Smooth muscle cell (in vitro differentiated cells): ENCODE measurements at regions not wholly inside any gene's neighbourhood (a gene's known extent, or its start where the extent isn't known, plus 50 kb on each side); places are given as distances from the start of the nearest gene placed in this dataset.
"Not testable (repeated sequence)": the region's sequence is repeated elsewhere in the genome, so short reads cannot be mapped to it uniquely, and the experiment has no call there.

Source experiments
- DNase-seq: peaks from one replicate; lab custom pipeline; 2025; ENCODE audit not compliant: unreplicated experiment; lab: John Stamatoyannopoulos, UW
- H2AFZ ChIP-seq: fragments of 200-600 bp; sonication (generic); 2 replicates; pipeline ENCODE4 v1.6.0; 2016; ENCODE audit warnings: antibody characterized with exemption, low read depth, mild to moderate bottlenecking
- H3F3A ChIP-seq: fragments of 200-600 bp; sonication (generic); 2 replicates; pipeline ENCODE4 v1.6.0; 2017; ENCODE audit warnings: antibody characterized with exemption, low read depth
- H3K27ac ChIP-seq: fragments of 200-600 bp; sonication (generic); 2 replicates; pipeline ENCODE4 v1.5.1; 2016; ENCODE audit warnings: low read depth, mild to moderate bottlenecking
- H3K27me3 ChIP-seq: fragments of 200-600 bp; sonication (generic); 2 replicates; pipeline ENCODE4 v1.6.1; 2016; ENCODE audit warnings: low read depth, mild to moderate bottlenecking
- H3K36me3 ChIP-seq: fragments of 200-600 bp; sonication (generic); 2 replicates; pipeline ENCODE4 v1.5.1; 2016; ENCODE audit warnings: low read depth
- H3K4me1 ChIP-seq: fragments of 200-600 bp; sonication (generic); 2 replicates; pipeline ENCODE4 v1.5.1; 2016; ENCODE audit warnings: low read depth
- H3K4me2 ChIP-seq: fragments of 200-600 bp; sonication (generic); 2 replicates; pipeline ENCODE4 v1.6.0; 2016; ENCODE audit warnings: mild to moderate bottlenecking
- H3K4me3 ChIP-seq: fragments of 200-600 bp; sonication (generic); 2 replicates; pipeline ENCODE4 v1.5.1; 2016; ENCODE audit warnings: mild to moderate bottlenecking
- H3K79me2 ChIP-seq: fragments of 200-600 bp; sonication (generic); 2 replicates; pipeline ENCODE4 v1.6.0; 2016; ENCODE audit warnings: low read depth, mild to moderate bottlenecking
- H3K9ac ChIP-seq: fragments of 200-600 bp; sonication (generic); 2 replicates; pipeline ENCODE4 v1.6.0; 2016; ENCODE audit warnings: low read depth
- H3K9me3 ChIP-seq: fragments of 200-600 bp; sonication (generic); replicated peaks from 2 replicates; pipeline ENCODE4 v1.5.1; 2016; ENCODE audit warnings: low read depth
- H4K20me1 ChIP-seq: fragments of 200-600 bp; sonication (generic); 2 replicates; pipeline ENCODE4 v1.6.0; 2016; ENCODE audit warnings: low read depth
- WGBS: methylation state at CpG from one replicate; pipeline ENCODE4 v1.1.7; 2016; ENCODE audit warnings: low lambda C conversion rate; 5-methylcytosine and 5-hydroxymethylcytosine counted together
- TF ChIP-seq, protein P1 (sequence below): fragments of 200-600 bp; sonication (generic); IDR thresholded peaks from 2 replicates; pipeline ENCODE4 v1.5.1; 2017; ENCODE audit warnings: borderline replicate concordance, mild to moderate bottlenecking, antibody characterized with exemption; ENCODE audit not compliant: insufficient read depth, poor library complexity, severe bottlenecking

GRCh38 chr17:72461757-72462156 is 340.9 kb downstream of the SOX9 start:
- Histone ChIP-seq H4K20me1 (peaks cover 5% of the 10 kb centered on the region), H3K36me3 (no peaks in the 10 kb centered on the region), H2AFZ (no peak overlapping the region), H3K9me3 (no peaks in the 10 kb centered on the region), H3F3A (peaks cover 16% of the 10 kb centered on the region), H3K4me3 (no peak overlapping the region), H3K79me2 (peaks cover 14% of the 10 kb centered on the region), H3K4me1 (peaks cover 16% of the 10 kb centered on the region), H3K27me3 (no peaks in the 10 kb centered on the region), H3K27ac (peak overlapping the region; percentile 46), H3K9ac (no peak overlapping the region), H3K4me2 (no peak overlapping the region)
- no peak for DNase-seq
- TF ChIP-seq, protein P1, sequence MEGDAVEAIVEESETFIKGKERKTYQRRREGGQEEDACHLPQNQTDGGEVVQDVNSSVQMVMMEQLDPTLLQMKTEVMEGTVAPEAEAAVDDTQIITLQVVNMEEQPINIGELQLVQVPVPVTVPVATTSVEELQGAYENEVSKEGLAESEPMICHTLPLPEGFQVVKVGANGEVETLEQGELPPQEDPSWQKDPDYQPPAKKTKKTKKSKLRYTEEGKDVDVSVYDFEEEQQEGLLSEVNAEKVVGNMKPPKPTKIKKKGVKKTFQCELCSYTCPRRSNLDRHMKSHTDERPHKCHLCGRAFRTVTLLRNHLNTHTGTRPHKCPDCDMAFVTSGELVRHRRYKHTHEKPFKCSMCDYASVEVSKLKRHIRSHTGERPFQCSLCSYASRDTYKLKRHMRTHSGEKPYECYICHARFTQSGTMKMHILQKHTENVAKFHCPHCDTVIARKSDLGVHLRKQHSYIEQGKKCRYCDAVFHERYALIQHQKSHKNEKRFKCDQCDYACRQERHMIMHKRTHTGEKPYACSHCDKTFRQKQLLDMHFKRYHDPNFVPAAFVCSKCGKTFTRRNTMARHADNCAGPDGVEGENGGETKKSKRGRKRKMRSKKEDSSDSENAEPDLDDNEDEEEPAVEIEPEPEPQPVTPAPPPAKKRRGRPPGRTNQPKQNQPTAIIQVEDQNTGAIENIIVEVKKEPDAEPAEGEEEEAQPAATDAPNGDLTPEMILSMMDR, result no peak
- 71% methylated on average over 5 of the region's 5 CpGs for WGBS

DNA sequence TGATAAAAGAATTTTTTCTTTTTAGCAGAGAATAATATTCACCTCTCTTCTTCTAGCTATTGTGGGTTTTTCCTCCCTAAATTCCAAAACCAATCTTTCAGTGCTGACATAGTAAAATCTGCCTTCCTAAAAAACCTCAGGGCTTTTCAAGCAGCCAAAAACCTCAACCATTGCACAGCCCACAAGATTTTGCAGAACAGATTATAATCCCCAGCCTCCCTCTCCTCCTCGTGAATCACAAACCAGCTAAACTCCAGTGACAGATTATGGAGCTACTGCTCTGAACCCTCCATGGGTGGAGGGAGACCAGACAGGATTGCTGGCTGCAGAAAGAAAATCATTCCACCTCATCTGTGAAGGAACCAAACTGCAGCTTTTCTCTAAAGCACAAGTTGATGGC is 341.6 kb downstream of the SOX9 start:
- Histone ChIP-seq H3K9me3 (no peaks in the 10 kb centered on the region), H3K4me3 (no peak overlapping the region), H3K4me2 (no peak overlapping the region), H3K27ac (peak overlapping the region; percentile 46), H3K27me3 (no peaks in the 10 kb centered on the region), H4K20me1 (peaks cover 5% of the 10 kb centered on the region), H3K36me3 (no peaks in the 10 kb centered on the region), H2AFZ (no peak overlapping the region), H3K9ac (no peak overlapping the region), H3K79me2 (peaks cover 8% of the 10 kb centered on the region), H3K4me1 (peaks cover 19% of the 10 kb centered on the region), H3F3A (peaks cover 22% of the 10 kb centered on the region)
- 3% methylated on average over 1 of the region's 1 CpG for WGBS
- no peak for DNase-seq
- TF ChIP-seq, protein P1, result no peak

GRCh38 chr17:72462814-72463213 is 342.0 kb downstream of the SOX9 start:
- H3K36me3 ChIP-seq, result no peaks in the 10 kb centered on the region
- 71% methylated on average over 4 of the region's 4 CpGs for WGBS
- H3K27ac ChIP-seq, result peak overlapping the region; percentile 91
- no peak overlapping the region for H3K4me3 ChIP-seq
- no peak for DNase-seq
- H3K4me2 ChIP-seq, result no peak overlapping the region
- TF ChIP-seq, protein P1, result no peak
- no peaks in the 10 kb centered on the region for H3K9me3 ChIP-seq
- peaks cover 4% of the 10 kb centered on the region for H3K79me2 ChIP-seq
- H3F3A ChIP-seq, result peaks cover 26% of the 10 kb centered on the region
- H3K4me1 ChIP-seq, result peaks cover 23% of the 10 kb centered on the region
- H2AFZ ChIP-seq, result no peak overlapping the region
- no peaks in the 10 kb centered on the region for H3K27me3 ChIP-seq
- H4K20me1 ChIP-seq, result peaks cover 5% of the 10 kb centered on the region
- H3K9ac ChIP-seq, result no peak overlapping the region

DNA sequence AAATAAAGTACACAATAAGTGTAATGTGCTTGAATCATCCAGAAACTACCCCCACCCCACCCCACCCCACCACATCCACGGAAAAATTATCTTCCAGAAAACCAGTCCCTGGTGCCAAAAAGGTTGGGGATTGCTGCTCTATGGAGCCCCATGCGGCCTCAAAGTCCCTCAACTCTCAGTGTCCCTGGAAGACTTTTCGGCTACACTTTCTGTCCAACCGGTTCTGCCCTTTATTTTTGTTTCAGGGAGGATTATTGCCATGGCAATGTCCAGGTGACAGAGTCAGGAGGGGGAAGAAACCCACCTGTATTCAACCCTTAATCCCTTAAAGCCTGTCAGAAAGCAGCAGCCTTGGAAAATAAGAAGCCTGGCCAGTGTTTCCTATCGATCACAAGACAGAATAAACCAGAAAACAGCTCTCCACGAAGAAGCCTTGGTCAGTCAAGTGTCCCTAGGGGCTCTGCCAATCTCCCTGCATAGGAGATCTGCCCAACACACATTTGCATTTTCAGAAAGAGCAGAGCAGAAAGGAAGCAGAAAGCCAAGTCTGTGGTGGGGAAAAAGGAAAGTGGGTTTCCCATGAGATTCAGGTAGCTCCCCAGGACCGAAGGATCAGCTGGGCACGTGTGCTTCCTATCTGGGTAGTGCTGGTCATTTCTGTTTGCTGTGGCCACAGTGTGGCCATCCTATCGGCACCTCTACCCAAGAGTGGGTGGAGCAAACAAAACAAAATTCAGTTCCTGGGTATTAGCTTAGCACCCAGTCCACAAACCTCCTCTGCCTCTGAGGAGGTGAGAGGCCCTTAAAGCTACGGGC is 342.7 kb downstream of the SOX9 start:
- Histone ChIP-seq H4K20me1 (peaks cover 5% of the 10 kb centered on the region), H3K4me1 (peaks cover 30% of the 10 kb centered on the region), H3K27ac (peak overlapping the region; percentile 91), H3K4me2 (no peak overlapping the region), H3K4me3 (no peak overlapping the region), H3K79me2 (peaks cover 3% of the 10 kb centered on the region), H3K36me3 (no peaks in the 10 kb centered on the region), H3F3A (peaks cover 27% of the 10 kb centered on the region), H3K27me3 (no peaks in the 10 kb centered on the region), H2AFZ (no peak overlapping the region), H3K9ac (no peak overlapping the region), H3K9me3 (no peaks in the 10 kb centered on the region)
- no peak for DNase-seq
- 97% methylated on average over 10 of the region's 10 CpGs for WGBS
- TF ChIP-seq, protein P1, result no peak

GRCh38 chr17:72464221-72464620 is 343.4 kb downstream of the SOX9 start:
- not testable (repeated sequence) for H3K9me3 ChIP-seq, H3K36me3 ChIP-seq, H3K4me3 ChIP-seq, H3K27me3 ChIP-seq, DNase-seq, H3K4me2 ChIP-seq, H3K79me2 ChIP-seq, H4K20me1 ChIP-seq, H2AFZ ChIP-seq
- Histone ChIP-seq H3K9ac (peak overlapping the region; percentile 63), H3K4me1 (peaks cover 30% of the 10 kb centered on the region), H3K27ac (peak overlapping the region; percentile 91), H3F3A (peaks cover 27% of the 10 kb centered on the region)
- 97% methylated on average over 5 of the region's 5 CpGs for WGBS
